Skeletal muscle cell (primary cell): ENCODE measurements at regions not wholly inside any gene's neighbourhood (a gene's known extent, or its start where the extent isn't known, plus 50 kb on each side); places are given as distances from the start of the nearest gene placed in this dataset.
"Not testable (repeated sequence)": the region's sequence is repeated elsewhere in the genome, so short reads cannot be mapped to it uniquely, and the experiment has no call there.

Source experiments
- DNase-seq: peaks from one replicate; pipeline ENCODE4 v3.0.0-alpha.2; 2010; ENCODE audit warnings: low read depth
- H3K4me3 ChIP-seq: 2 replicates; pipeline ENCODE4 v1.5.1; 2011; ENCODE audit warnings: low read depth, mild to moderate bottlenecking, control low read depth, low read length, moderate library complexity

- not testable (repeated sequence) for DNase-seq, H3K4me3 ChIP-seq
Measured at GRCh38 chr4:3986412-3986811, 220.2 kb downstream of the ADRA2C start.

- DNase-seq, H3K4me3 ChIP-seq: not testable (repeated sequence)
Measured at GRCh38 chr4:3997386-3997785, 229.3 kb downstream of the OTOP1 start.

GRCh38 chr4:4004036-4004435, 222.7 kb downstream of the OTOP1 start:
- H3K4me3 ChIP-seq, DNase-seq: not testable (repeated sequence)

- not testable (repeated sequence) for H3K4me3 ChIP-seq, DNase-seq
Measured at GRCh38 chr4:4004702-4005101, 222.0 kb downstream of the OTOP1 start.

- not testable (repeated sequence) for DNase-seq, H3K4me3 ChIP-seq
Measured at GRCh38 chr4:4006356-4006755, 220.4 kb downstream of the OTOP1 start.

- DNase-seq, H3K4me3 ChIP-seq: not testable (repeated sequence)
Measured at GRCh38 chr4:4019071-4019470, 207.7 kb downstream of the OTOP1 start.

- not testable (repeated sequence) for DNase-seq
Measured at GRCh38 chr4:4021161-4021560, 205.6 kb downstream of the OTOP1 start.

GRCh38 chr4:4026708-4027107, 200.0 kb downstream of the OTOP1 start:
- DNase-seq, H3K4me3 ChIP-seq: not testable (repeated sequence)

More at GRCh38 chr4:4021161-4021560, 205.6 kb downstream of the OTOP1 start:
- not testable (repeated sequence) for H3K4me3 ChIP-seq

- H3K4me3 ChIP-seq, result not testable (repeated sequence)
Measured at GRCh38 chr4:4028752-4029151, 198.0 kb downstream of the OTOP1 start.

GRCh38 chr4:4030509-4030908, 196.2 kb downstream of the OTOP1 start:
- DNase-seq, H3K4me3 ChIP-seq: not testable (repeated sequence)

More at GRCh38 chr4:4028752-4029151, 198.0 kb downstream of the OTOP1 start:
- DNase-seq, result not testable (repeated sequence)

GRCh38 chr4:4031446-4032135, 195.1 kb downstream of the OTOP1 start:
- H3K4me3 ChIP-seq, DNase-seq: not testable (repeated sequence)

- not testable (repeated sequence) for H3K4me3 ChIP-seq, DNase-seq
Measured at GRCh38 chr4:4032364-4032763, 194.4 kb downstream of the OTOP1 start.

- DNase-seq, H3K4me3 ChIP-seq: not testable (repeated sequence)
Measured at GRCh38 chr4:4032801-4033605, 193.7 kb downstream of the OTOP1 start.

GRCh38 chr4:4037399-4038138, 189.2 kb downstream of the OTOP1 start:
- not testable (repeated sequence) for DNase-seq, H3K4me3 ChIP-seq

- not testable (repeated sequence) for H3K4me3 ChIP-seq, DNase-seq
Measured at GRCh38 chr4:4045823-4046222, 180.9 kb downstream of the OTOP1 start.

GRCh38 chr4:4046686-4047085, 180.0 kb downstream of the OTOP1 start:
- H3K4me3 ChIP-seq, DNase-seq: not testable (repeated sequence)

GRCh38 chr4:4047202-4047601, 179.5 kb downstream of the OTOP1 start:
- H3K4me3 ChIP-seq, DNase-seq: not testable (repeated sequence)

- not testable (repeated sequence) for DNase-seq
Measured at GRCh38 chr4:4048227-4048626, 178.5 kb downstream of the OTOP1 start.

GRCh38 chr4:4050781-4051180, 175.9 kb downstream of the OTOP1 start:
- not testable (repeated sequence) for H3K4me3 ChIP-seq, DNase-seq

More at GRCh38 chr4:4048227-4048626, 178.5 kb downstream of the OTOP1 start:
- H3K4me3 ChIP-seq, result not testable (repeated sequence)

GRCh38 chr4:4052933-4053332, 173.8 kb downstream of the OTOP1 start:
- not testable (repeated sequence) for H3K4me3 ChIP-seq, DNase-seq
